HG02642 (cell line): ENCODE measurements at regions not wholly inside any gene's neighbourhood (a gene's known extent, or its start where the extent isn't known, plus 50 kb on each side); places are given as distances from the start of the nearest gene placed in this dataset.
"Not testable (repeated sequence)": the region's sequence is repeated elsewhere in the genome, so short reads cannot be mapped to it uniquely, and the experiment has no call there.

Source experiments
- ATAC-seq: cut with Tn5 transposase; IDR thresholded peaks from one replicate; pipeline ENCODE4 v1.9.1; 2021; ENCODE audit warnings: mild to moderate bottlenecking; ENCODE audit not compliant: unreplicated experiment, poor library complexity

DNA sequence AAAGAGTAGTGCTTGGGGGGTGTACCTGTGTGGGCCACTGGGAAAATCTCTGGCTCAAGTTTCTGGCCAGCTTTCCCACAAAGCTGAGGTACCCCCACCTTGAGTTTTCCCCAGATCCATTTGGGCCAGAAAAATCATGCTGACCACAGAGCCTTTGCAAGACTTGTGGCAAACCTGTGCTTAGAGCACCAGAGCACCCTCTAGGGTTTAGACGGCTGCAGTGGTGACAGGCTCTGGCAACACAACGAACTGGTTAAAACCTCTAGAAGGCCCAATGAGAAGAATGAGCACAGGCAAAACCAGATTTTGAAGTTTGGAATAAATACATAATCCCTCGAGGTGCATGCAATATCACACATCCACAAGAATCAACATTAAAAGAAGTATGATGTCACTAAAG is 290.7 kb upstream of the FOLH1 start:
- no peak for ATAC-seq

DNA sequence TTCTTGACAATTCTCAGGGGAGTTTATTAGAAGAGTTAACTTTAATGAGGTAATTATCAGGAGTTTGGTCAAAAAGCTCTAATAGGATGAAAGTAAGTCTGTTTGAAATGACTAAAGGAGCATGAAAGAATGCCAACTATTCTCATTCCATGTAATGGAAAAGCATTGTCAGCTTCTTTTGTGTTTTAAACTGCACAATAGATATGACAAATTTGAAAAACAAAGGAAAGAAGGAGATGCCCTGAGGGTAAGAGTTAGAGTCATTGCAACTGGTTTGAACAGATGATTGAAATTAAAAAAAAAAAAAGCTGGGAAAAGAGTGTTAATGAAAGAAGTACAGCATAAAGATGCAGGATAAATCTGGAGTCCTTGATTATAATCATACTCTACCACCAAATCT is 296.8 kb upstream of the FOLH1 start:
- ATAC-seq, result no peak

DNA sequence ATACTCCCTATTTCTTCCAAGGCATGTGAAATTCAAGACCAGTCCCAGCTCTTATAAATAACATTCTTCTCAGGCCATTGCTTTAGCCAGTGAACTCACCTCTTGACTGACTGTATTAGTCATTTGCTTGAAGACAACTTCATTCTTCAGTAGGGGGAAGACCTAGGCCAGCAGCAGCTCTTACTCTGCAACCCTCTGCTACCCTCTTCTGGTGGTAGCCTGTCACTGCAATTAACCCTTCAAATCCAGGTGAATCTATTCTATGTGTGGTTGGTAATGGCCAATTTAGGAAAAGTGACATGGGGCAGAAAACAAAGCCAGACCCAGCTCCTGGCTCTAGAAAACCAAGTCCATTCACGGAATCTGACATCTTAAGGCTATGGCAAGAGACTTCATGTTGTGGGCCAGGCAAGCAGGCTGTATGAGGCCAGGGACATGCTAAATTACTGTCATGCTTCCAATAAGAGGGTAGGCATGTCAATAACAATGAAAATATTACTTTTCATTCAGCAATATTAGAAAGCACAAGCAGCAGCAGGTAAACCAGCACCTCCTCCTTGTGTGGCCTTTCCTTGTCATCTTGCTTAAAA is 317.9 kb upstream of the FOLH1 start:
- peak; percentile 93 for ATAC-seq

DNA sequence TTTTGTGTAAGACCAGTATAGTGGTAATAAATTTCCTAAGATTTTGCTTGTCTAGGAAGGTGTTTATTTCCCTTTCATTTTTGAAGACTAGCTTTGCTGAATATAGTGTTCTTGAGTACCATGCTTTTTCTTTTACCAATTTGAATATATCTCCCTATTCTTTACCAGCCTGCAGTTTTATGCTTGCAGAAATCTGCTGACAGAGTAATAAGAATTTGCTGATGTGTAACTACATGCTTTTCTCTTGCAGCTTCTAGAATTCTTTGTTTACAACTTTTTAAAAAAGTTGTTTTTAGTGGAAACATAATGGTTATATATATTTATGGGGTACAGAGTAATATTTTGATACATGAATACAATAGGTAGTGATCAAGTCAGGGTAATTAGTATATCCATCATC is 324.8 kb upstream of the FOLH1 start:
- ATAC-seq, result no peak

DNA sequence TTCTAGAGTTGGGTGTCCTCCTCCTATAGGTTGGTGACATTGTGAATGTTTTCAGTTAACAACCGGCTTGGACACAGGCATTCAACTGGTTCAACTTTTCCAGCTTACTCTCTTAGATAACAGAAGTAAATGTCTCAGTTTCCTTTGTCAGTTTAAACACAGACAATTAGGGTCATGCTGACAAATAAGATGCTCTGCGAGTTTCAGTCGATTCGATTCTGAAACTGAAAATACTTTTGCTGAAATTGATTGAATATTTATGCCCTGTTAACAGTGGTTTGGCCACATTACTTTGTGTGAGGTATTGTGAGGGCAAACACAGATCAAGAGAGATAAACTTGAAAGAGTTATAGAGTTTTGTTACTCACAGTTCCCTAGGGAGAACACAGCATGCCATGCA is 330.5 kb upstream of the FOLH1 start:
- ATAC-seq, result not testable (repeated sequence)

DNA sequence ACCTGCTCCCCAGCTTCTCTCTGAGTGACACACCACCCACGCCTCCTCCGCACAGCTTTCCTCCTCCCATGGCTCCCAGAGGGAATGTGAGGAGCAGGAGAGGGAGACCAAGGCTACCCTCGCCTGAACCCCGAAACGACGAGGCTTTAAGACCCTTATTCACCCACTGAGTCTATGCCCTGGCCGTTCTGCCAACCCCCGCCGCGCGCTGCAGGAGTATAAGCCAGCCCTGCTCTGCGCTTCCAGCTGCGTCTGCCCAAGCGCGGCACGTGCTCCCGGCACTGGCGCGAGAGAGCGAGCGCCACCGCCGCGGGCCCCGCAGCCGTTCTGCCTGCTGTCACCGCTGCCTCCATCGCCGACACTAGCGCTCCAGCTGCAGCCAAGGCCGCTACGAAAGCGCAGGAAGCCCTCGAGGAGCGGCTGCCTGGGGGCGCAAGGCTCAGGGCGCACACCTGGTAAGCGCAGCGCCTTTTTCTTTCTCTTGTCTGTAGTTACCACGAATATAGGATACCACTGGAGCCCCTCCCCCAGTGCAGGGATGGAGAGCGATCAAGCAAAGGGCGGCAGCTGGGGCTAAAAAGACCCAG is 350.0 kb upstream of the FOLH1 start:
- not testable (repeated sequence) for ATAC-seq

DNA sequence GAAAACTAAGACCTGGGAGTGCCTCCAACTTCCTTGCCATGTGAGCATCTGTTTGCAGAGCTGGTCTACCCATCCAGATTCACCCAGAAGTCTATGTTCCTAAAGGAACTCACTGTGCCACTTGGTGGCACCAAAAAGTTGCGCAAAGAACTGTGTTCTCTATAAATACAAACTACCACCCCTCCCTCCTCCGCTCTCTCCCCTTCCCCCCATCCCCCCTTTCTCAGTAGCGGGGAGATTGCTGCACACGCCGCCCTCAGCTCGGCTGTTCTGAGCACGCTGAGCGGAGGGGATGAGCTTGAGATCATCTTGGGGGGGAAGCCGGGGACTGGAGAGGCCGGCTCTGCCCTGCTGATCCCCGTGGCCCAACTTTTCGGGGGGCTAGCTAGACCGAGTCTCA is 352.2 kb upstream of the FOLH1 start:
- not testable (repeated sequence) for ATAC-seq

DNA sequence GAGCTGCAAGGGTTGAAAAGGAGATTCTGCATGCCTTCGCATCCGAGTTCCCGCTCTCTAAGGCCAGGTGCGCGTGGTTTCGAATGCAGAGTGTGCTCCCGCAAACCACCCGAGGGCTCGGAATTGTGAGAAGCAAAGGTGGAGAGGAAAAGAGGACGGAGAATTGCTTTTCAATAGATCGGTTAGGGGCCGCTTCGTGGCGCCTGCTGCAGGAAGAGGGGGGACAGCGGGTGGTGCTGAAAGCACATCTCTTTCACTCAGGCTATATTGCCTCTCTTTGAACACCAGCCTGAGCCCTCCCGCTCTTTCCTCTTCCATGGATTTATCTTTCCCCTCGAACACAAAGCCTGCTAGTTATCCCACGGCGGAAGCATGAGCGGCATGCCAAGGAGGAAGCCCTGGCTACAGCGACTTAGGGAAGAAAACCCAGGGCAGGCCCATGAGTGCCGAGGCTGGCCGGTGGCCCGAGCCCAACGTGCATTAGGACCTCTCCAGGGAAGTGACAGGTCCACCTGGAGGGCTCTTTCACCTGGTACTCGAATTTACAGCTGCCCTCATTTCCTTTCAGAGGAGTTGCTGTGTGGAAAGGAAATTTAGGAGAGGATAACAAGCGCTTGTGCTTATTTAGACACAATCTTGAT is 353.0 kb upstream of the FOLH1 start:
- ATAC-seq, result not testable (repeated sequence)

DNA sequence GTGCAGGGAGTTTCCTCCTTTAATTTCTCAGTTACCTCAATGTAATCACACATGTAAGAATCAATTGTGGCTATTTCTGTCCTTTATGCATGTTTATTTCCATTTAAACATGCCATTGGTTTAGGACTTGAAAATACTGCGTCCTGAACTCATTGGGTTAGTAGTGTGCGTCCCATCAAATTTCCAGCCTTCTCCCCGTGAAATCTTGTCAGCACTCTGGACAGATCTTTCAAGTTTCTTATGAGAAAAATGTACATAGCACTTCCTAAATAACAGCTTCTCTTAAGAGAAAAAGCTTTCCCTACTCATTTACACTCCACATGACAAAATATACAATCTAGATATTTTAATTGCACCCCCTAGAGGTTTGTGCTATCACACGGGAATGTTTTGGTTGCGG is 353.9 kb upstream of the FOLH1 start:
- ATAC-seq, result not testable (repeated sequence)

DNA sequence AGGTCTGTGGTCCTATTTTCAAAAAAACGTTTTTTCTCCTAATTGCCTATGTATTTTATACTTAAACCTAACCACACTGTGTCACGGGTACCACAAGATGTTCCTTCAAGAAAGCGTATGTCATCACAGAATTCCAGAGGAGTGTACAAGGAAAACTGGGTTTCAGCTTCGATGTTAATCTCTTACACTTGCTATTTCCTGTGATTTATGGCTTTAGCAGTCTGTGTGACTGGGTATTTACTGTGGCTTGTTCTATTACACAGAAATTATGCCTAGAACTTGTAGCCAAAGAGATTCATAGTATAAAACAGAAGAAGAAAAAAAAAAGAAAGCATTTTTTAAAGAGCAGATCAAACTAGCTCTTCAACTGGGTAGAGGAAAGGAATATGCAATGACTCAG is 371.1 kb upstream of the FOLH1 start:
- not testable (repeated sequence) for ATAC-seq

DNA sequence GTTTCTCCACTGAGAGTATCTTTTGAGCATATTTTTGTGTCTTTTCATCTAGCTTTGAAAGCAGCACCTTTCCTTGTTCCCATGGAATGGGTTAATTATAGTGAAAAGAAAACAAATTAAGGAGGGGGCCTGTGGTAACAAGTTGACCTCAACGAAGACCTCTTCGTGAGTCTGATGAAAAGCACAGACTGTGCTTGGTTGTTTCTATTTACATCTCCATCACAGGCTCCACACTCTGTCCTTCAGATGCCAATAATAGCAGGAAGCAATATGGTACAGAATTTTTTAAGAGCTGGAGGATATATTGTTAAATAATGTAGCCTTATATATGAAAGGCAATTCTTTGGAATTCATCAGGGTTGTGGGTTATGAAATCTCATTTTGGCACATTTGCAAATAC is 366.7 kb upstream of the OR4C13 start:
- not testable (repeated sequence) for ATAC-seq

DNA sequence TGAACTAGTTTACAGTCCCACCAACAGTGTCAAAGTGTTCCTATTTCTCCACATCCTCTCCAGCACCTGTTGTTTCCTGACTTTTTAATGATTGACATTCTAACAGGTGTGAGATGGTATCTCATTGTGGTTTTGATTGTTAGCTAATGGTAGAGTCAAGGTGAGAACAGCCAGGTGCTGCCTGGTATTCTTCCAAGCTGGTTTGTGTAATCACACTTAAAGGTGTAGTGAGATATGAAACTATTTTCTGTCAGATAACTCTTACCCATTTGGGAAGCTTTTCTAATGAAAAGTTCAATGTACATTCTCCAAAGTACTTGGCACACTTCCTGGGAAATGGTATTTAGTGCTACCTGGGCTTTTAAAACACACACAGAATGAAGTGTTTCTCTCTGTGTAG is 343.3 kb upstream of the OR4C13 start:
- ATAC-seq, result not testable (repeated sequence)

DNA sequence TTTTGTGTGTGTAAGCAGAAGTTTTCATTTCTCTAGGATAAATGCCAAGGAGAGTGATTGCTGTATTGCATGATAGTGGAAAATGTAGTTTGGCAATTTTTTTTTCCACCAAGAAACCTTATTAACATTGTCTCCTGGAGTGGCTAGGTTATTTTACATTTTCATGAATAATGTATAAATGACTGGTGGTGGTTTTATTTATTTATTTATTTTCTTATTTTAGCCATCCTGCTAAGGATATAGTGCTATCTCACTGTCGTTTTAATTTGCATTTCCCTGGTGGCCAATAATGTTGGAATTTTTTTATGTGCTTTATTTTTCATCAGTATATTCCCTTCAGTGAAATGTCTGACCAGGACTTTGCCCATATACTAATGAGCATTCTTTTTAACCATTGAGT is 328.3 kb upstream of the OR4C13 start:
- not testable (repeated sequence) for ATAC-seq

DNA sequence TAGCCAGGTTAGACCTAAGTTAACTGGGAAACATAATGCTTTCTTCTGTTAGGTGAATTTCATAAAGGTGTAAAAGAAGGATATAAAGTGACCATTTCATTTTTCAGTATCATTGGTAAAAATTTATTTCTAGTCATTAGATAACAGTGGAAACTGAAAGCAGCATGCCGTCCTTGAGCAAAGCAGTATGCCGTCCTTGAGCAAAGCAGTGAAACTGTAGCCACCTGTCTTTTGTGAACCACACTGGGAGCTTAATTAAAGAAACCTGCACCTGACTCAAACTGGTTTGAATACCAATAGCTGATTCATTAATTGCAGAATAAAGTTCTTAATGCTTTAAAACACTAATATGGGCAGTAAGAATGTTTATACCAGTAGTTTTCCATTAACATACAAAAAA is 281.5 kb upstream of the OR4C13 start:
- not testable (repeated sequence) for ATAC-seq

DNA sequence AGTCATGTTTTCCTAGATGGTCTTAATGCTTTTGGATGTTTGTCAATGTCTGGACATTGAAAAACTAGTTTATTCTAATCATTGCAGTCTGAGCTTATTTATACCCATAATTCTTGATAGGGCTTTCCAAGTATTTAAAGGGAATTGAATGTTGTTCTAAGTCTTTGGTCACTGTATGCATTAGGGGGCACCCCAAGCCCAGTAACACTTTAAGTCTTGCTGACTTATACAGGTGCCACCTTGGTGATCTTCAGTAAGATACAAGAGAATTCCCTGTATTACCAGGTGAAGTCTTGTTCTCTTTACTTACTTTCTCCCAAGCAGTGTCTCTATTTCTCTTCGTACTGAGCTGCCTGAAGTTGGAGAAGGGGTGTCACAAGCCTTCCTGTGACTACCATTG is 250.1 kb upstream of the OR4C13 start:
- ATAC-seq, result not testable (repeated sequence)

DNA sequence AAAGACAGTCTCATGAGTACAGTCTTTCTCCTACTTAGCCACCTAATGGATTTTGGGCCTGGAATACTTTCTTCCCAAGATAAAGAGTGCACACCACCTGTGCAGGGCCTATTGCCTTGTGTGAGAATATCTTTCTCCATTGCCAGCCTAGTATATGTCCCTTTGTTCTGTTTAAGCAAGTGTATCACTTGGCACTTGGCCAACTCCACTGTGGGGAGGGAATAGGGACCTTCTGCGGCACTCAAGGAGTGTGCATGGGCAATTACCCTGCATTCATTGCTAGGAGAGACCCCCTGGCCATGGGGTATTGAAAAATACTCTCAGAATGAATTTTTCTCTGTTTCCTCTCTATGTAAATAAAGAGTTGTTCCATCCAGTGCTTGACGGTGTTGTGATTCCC is 201.7 kb upstream of the OR4C13 start:
- not testable (repeated sequence) for ATAC-seq

DNA sequence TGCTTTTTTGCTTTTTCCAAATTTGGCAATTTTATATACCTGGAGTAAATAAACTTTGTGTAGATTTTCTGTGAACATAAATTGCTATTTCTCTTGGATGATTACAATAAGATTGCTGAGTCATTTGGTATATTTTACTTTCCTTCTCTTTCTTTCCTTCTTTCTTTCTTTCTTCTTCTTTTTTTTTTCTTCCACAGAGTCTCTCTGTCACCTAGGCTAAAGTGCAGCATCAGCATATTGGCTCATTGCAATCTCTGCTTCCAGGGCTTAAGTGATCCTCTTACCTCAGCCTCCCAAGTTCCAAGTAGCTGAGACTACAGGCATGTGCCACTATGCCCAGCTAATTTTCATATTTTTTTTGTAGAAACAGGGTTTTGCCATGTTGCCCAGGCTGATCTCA is 201.2 kb upstream of the OR4C13 start:
- ATAC-seq, result not testable (repeated sequence)

DNA sequence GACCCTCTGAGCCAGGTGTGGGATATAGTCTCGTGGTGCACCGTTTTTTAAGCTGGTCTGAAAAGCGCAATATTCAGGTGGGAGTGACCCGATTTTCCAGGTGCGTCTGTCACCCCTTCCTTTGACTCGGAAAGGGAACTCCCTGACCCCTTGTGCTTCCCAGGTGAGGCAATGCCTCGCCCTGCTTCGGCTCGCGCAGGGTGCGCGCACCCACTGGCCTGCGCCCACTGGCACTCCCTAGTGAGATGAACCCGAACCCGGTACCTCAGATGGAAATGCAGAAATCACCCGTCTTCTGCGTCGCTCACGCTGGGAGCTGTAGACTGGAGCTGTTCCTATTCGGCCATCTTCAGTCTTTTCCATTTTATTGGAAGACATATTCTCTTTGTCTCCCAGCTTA is 171.4 kb upstream of the OR4C13 start:
- ATAC-seq, result not testable (repeated sequence)

DNA sequence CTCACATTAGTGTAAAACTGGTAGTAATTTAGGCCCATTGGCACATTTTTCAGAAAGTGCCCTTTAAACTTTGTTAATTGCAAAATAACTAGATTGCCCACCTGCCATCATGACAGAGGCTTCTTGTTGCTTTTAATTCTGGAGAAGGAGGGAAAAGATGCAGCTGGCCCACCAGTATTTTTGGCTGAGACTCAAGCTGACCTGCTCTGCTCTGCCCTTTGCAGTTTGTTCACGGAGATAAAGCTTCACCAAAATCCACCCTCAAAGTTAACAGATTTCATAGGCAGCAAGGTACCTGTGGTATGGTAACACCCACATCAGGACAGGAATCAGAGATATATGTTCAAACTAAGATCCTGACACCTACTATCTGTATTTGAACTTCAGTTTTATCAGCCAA is 170.2 kb upstream of the OR4C13 start:
- ATAC-seq, result not testable (repeated sequence)

DNA sequence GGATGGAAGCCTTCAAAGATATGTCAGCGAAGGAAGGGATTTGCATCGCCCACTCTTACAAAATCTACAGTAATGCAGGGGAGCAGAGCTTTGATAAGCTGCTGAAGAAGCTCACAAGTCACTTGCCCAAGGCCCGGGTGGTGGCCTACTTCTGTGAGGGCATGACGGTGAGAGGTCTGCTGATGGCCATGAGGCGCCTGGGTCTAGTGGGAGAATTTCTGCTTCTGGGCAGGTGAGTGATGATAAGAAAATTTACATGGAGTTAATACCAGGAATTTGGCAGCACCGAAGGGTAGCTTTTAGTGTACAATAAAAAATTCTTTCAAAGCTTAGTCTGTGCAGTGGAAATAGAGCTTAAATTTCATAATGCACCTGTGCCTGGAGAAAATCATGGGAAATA is 168.3 kb upstream of the OR4C13 start:
- ATAC-seq, result not testable (repeated sequence)

DNA sequence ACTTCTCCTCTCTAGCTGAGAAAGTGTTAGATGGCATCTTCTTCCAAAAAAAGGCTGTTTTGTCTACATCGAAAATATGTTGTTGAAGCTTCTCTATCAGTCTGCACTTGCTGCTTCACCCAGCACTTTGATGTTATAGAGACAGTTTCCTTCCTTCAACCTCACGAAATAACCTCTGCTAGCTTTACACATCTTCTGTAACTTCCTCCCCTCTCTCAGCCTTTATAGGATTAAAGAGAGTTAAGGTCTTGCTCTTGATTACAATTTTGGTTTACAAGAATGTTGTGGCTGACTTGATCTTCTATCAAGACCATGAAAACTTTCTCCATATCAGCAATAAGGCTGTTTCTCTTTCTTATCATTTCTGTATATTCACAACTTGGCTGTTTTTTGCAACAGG is 162.4 kb upstream of the OR4C13 start:
- not testable (repeated sequence) for ATAC-seq
